Right forelimb (tissue), 1 donor: ENCODE measurements at regions not wholly inside any gene's neighbourhood (a gene's known extent, or its start where the extent isn't known, plus 50 kb on each side); places are given as distances from the start of the nearest gene placed in this dataset.
"Not testable (repeated sequence)": the region's sequence is repeated elsewhere in the genome, so short reads cannot be mapped to it uniquely, and the experiment has no call there.

Experiments used
- DNase-seq: peaks from one replicate; pipeline ENCODE4 v3.0.0-alpha.2; 2018

DNA sequence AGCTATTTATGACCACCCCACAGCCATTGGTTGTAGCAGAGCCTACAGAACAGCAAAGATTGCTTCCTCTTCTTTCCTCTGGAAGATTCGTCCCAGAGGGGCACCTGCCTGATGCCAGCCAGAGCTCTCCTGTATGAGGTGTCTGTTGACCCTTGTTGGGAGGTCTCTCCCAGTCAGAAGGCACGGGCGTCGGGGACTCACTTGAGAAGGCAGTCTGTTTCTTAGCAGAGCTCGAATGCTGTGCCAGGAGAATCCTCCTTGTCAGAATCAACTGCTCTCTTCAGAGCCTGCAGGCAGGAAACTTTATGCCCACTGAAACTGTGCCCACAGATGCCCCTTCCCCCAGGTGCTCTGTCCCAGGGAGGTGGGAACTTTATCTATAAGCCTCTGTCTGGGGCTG, 479.5 kb upstream of the IZUMO3 start:
- no peak for DNase-seq

DNA sequence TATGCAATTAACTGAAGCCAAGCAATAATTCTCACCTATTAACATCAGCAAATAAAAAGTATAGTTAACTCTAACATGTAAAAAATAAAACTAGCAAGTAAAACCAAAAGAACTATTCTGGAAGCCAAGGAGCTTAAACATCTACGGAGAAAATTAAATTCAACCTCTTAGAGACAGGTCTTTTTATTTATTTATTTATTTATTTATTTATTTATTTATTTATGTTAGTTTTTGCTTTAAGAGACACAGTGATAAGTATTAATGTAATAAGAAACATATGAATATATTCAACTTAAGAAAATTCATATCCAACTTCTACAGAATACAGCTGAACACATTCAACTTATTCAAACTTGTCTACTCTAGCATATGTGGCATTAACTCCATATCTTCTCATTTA, 472.1 kb upstream of the IZUMO3 start:
- DNase-seq = no peak

DNA sequence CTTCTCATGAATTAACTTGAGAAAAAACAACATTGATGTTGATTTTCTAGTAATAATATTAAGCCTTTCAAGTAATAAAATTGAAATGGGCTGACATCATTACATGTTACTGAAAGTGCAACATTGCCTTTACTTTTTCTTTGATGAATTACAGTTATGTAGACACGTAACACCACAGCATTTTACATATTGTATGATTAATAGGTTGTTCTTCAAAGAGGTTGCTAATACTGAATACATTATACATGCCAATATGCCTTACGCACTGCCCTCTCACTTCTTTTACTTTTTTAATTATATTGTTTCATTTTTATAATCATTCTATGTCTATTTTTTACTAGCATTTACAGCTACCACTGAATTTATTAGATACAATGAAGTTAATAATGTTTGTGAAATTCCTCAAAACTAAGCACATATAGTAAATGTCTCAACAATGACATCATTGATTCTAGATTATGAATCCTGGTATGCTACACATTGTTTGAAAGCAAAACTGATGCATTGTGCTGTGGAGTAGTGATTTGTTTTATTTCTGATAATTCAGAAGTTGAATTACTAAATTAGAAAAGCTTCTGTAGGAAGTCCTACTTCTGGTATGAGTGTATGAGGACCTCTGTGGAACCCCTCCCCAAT, 464.4 kb upstream of the IZUMO3 start:
- DNase-seq = no peak

DNA sequence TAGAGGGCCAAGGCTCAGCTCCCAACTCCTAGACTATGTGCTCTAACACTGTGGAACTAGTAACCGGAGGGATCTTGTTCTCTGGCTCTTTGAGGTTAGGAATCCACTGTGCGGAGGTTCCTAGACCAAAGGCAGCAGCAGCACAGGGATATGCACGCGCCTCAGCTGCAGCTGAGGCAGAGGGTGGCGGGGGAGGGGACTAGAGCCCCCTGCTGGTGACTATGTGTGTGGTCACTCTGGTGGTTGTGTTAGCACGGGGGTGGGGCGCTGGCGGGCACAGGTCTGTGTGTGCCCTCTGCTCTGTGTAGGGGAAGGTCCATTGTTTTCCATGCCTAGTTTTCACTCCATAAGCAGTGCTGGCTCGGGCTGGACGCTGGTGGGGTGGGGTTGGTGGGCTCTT, 458.0 kb upstream of the IZUMO3 start:
- no peak for DNase-seq

DNA sequence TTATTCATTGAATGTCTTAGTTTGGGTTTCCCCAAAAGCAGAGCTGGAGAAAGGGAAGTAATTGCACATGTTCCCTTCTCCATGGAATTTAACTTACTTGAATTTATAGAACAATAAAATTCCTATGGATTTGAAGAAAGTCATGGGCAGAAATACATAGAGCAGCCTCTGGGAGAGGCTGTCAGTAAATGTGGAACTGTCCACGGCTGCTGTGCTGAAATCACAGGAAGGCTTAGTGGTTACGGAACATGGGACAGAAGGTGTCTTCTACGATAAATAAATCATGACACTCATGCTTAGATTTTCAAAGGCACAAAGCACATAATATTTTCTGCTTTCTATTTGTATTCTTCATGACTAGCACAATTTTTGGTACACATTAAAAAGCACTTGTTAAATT, 440.6 kb upstream of the IZUMO3 start:
- DNase-seq = no peak

DNA sequence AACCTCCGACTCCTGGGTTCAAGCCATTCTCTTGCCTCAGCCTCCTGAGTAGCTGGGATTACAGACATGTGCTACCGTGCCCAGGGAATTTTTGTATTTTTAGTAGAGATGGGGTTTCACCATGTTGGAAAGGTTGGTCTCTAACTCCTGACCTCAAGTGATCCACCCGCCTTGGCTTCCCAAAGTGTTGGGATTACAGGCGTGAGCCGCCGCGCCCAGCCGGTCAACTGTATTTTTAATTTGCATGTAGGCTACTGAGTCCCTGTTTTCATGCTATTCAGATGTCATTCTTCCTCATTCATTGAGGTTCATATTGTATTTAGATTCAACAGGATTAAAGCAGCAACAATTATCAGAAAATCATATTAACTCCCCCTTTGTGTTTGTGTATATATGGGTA, 425.1 kb upstream of the IZUMO3 start:
- DNase-seq = not testable (repeated sequence)

DNA sequence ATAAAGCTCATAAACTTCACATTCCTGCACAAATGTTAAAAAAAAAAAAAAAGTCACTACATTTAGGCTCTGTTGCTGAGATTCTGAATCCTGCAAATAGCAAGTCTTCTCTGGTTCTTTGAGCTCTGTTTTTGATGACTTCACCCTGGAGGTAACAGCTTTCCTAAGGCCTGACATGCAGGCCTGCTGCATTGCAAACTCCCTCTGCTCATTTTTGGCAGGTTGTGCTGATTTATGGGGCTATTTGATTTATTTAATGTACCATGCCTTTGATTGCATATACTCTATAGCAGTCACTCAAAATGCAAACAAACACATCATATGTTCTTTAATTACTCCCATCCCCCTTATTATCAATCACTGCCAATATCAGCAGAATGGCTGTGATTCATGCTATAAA, 416.1 kb upstream of the IZUMO3 start:
- no peak for DNase-seq

DNA sequence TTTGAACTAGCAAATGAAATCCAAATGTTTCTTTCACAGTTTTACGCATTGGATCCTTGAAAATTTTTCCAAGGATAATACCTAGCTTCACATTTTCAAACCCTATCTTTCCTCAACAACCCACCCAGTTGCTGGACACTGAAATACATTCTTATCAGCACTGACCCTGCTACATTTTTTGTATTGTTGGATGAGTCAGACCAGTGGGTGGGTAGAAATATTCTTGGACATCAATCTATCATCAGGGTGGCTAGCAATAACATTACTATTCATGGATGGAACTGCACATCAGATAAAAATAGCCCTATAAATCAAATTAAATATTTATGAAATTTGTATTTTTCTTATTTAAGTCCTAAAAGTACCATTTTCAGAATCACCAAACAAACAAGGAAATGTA, 407.4 kb upstream of the IZUMO3 start:
- no peak for DNase-seq

DNA sequence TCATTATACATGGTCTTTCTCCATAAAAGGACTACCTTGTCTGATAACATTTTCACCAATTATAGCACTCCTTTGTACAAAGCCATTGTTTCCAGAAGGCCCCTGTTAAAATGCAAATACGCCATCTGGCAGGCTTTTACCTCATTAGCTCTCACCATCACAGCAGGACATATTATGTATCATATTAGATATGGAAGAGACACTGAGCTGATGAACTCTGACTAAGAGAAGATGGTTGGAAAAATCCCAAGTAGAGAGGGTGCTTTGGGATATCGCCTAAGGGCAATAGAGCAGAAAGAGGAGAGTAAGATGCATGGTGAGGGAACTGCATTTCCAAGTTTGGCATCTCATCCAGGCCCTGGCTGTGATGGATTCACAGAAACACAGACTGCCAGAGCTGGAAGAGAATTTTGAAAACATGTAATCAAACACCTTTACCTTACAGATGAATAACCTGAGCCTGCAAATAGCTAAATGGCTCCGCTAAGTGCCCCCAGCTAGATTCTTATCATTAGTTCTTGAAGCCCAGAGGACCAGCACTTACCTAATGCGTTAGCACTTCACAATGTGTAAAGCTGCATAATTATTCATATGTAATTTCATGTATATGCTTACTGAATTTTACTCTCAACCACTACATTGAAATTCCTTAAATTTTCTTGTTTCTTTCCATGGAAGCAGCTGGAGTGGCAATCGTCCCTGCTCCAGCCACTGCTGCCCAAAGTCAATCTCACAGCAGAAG, 393.6 kb upstream of the IZUMO3 start:
- no peak for DNase-seq

DNA sequence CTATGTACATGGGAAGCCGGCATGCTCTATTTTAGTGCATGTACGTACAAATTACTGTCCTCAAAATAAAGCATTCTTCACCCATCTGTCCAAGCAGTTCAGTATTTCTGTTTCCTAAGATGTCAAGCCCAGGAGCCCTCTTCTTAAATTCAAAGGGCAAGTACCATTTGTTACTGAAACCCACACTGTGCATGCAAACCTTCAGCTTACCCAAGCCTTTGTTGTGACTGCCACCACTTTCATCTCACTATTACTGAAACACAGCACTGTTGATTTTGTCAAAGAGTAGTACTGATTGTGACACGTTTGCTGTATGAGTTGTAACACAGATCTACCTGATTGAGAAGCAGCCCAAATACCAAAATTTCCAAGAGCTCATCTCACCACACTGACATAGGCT, 390.4 kb upstream of the IZUMO3 start:
- DNase-seq = no peak

DNA sequence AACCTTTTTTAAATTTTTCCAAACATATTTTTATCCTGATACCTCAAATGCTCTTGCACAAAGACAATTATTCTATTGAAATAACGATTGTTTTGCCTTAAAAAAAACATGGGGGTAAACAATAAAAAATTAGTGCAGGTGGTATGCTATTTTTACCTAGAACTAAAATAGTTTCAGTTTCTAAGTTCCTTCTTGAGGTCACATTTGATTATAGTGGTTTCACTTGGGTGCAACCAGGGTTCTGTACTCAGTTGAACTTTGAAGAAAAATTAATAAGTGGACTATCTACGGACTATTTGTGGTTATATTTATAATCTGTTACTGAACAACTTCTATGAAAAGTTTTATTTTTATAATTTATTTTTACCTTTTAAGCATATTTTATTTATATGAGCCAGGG, 387.1 kb upstream of the IZUMO3 start:
- no peak for DNase-seq

DNA sequence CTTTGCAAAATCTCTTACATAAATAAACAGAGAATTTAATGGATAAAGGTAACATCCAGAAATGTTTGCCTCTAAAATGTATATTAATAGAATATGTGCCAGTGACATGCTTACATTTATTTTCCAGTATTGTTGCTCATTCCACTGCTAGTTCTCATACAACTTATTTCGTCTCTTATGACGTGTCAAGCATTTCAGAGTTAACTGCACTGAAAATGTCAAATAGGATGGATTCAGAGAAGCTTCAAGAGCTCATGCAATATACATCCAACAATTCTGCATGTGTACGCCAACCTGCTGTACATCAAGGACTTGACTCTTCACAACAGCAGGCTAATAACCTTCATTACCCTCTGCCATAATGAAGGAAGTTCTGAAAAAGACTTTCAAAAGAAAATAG, 386.2 kb upstream of the IZUMO3 start:
- DNase-seq = no peak

DNA sequence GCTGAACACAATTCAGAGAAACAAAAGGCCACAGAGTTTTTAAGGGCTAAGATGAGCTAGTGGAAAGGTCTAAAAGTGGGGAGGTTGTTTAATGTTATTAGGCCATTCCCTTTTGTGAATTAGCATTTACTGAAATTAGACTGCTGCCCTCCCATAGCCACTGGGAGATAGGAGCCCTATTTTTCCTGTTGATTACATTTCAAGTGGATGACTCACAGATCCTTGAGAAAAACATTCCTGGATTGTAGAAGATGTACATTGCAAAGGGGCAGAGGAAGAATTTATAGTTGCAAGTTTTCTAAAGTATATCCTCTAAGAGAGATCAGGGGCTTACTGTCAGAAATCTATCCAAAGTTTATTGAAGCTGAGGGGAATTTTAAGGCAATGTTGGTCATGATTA, 367.1 kb upstream of the IZUMO3 start:
- no peak for DNase-seq

DNA sequence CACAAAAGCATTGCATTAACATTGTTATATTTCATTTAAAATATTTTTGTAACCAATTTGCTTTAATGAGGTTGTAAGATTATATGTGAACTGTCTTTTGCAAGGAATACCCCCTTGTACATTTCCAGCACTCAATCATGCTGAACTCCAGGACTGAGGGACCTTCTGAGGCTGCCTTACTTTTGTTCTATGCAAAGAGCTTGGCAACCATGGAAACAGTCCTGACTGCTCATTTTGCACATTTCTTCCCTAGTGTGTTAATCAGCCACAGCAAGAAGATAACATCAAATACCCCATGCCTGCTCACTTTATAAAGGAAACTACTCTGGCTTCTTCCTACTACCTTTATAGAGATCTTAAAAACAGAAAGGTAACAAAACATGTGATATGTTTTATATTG, 355.6 kb upstream of the IZUMO3 start:
- no peak for DNase-seq

DNA sequence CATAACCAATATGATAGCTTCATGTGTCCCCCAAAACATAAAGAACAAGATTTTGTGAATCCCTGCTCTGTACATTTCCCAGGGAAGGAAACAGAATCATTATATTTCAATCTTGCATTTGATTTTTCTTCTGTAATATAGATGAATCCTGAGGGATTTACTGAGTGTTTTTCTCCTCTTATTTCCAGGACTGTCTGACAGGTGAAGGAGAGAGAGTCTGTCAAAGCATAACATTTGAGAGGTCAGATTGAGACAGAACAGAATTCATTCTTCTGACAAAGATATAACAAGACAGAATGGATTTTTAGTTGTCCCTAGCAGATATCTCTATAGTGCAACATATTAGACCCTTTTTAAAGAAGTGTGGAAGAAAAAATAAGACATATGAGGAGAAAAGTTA, 354.5 kb upstream of the IZUMO3 start:
- no peak for DNase-seq

DNA sequence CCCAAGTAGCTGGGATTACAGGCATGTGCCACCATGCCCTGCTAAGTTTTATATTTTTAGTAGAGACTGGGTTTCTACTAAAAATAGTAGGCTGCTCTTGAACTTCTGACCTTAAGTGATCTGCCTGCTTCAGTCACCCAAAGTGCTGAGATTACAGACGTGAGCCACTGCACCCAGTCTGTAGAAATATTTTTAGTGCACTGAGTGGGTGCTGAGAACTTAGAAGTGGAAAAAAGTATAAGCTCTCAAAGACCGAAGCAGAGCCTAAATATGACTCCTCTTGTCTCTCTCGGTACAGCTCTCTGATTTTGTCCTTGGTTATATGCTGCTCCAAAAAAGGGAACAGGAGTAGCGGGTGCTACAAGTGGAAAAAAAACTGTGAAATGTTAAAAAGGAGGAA, 353.8 kb upstream of the IZUMO3 start:
- DNase-seq = no peak

DNA sequence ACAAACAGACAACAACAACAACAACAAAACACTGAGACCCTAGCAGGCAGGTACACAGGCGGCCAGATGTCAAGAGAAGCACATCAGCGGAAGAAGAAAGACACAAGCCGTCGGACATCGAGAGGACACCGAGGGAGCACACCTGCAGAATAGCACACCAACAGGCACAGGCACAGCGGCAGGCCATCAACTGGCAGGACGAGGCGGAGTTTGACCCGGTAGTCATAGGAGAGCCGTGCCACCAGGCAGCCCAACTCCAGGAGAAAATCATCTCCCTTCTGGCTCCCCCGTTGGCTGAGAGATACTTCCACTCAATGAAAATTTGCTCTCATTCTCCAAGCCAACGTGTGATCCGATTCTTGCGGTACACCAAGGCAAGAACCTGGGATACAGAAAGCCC, 352.1 kb upstream of the IZUMO3 start:
- DNase-seq = no peak

DNA sequence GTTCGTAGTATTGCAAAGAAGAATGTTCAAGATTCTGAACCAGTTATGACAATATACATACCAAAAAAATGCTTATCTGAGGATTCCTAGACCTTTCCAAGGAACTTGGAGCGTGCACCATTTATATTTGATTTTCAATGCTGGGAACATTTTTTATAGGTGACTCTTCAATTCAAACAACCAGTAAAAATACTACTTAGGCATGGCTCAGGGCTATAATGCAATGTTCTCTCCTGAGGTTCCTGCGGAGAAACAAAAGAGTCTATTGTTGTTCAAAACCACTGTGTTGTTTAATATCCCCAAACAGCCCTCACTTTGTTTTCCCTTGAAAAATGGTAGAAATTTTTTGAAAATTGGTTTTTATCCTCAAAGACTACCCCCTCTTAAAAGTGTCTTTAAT, 335.7 kb upstream of the IZUMO3 start:
- DNase-seq = no peak

DNA sequence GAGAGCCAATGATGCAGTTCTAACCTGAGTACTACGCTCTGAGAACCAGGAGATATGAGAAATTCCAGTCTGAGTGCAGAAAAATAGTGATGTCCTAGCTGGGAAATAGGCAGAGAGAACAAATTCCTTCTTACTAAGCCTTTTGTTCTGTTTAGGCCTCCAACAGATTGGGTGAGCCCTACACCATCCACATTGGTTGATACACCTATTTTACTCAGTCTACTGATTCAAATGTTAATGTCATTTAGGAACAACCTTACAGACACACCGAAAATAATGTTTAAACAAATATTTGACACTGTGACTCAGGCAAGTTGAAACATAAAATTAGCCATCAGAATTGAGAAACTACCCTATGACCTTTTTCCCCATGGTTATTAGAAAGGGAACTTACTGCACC, 333.9 kb upstream of the IZUMO3 start:
- no peak for DNase-seq

DNA sequence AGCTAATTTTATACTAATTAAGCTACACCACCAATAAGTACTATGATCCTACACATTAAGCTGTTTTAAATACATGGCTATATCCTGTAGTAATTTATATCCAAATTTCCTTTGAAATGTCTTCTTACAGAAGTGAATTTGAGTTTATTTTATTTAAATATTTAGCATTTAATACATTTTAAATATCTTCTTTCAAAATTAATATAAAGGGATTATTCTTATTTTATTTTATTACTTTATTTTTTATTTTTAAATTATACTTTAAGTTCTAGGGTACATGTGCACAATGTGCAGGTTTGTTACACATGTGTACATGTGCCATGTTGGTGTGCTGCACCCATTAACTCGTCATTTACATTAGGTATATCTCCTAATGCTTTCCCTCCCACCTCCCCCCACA, 310.9 kb upstream of the IZUMO3 start:
- DNase-seq = not testable (repeated sequence)

DNA sequence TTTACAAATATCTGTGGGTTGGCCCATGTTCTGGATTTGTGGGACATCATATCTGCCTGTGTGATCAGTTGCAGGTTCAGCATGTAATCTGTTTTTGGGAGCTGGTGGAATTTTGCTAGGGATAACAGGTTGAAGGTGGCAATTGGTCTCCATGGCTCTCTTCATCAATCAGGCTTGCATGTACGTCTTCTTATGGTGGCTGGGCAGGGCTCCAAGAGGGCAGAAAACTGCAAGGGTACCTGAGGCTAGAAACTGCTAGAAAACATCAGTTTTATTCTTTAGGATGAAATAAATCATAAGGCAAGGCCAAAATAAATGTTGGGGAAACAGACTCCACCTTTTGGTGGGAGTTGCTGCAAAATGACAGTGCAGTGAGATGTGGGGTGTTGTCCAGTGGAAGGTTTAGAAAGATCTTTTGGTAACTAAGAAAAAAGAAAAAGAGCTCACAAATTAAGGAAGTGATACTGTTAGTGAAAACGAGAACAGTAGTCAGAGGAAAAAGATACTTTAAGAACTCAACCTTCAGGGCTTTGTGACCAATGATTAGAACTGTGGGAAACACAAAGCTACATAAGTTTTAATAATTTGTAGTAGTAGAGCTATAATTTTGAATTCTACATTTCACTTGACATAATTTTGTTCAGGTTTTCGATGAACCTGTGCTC, 300.7 kb upstream of the IZUMO3 start:
- DNase-seq = no peak

DNA sequence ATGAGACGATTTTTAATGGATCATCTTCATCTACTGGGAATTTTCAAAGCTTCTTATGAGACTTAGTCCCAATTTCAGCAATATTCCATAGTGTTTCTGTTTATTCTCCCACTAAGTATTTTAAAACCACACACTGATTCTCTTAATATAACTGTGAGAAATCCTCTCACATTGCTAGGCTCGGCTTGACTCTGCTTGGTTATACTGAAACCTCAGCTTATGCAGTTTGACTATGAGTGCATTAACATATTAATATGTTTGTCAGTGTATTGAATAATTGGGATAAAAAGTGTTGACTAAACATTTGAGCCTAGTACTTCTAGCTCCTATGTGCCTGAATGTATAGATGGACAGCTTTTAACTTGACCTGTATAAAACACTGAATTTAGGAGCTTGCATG, 298.5 kb upstream of the IZUMO3 start:
- DNase-seq = no peak

DNA sequence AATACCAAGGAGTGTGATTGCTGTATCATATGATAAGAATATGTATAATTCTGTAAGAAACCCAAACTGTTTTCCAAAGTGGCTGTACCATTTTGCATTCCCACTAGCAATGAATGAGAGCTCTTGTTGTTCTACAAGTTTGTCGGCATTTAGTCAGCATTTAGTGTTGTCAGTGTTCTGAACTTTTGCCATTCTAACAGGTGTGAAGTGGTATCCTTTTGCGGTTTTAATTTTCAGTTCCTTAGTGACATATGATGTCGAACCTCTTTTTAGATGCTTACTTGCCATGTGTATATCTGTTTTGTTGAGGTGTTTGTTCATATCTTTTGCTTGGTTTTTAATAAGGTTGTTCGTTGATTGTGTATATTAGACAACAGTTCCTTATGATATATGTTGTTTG, 296.3 kb upstream of the IZUMO3 start:
- no peak for DNase-seq

DNA sequence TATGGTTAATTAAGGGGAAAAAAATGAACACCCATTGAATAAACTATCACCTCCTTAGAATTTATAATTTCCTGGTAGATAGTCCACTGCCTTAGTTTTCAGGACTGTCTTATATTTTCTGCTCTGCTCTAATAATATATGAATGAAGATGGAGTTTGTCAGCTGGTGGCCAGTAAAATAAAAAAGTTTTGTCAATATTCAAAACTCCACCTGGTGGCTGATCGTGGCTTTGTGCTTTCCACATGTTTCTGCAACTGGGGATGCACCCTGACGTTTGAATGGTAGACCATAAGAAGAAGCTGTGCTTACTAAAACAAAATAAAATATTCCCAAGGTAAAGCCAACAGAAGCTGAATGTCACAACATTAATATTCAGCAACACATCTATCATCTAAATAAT, 286.6 kb upstream of the IZUMO3 start:
- no peak for DNase-seq

DNA sequence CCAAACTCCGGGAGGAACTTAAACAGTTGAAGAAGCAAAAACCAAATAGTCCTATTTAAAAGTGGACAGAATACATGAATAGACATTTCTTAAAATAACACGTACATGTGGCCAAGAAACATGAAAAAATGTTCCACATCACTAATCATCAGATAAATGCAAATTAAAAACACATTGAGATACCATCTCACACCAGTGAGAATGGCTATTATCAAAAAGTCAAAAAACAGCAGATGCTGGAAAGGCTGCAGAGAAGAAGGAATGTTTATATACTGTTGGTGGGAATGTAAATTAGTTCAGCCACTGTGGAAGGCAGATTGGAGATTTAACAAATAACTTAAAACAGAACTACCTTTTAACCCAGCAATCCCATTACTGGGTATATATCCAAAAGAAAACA, 283.0 kb upstream of the IZUMO3 start:
- no peak for DNase-seq
